ENCODE measurements at regions not wholly inside any gene's neighbourhood (a gene's known extent, or its start where the extent isn't known, plus 50 kb on each side); places are given as distances from the start of the nearest gene placed in this dataset.

- TF ChIP-seq SIN3A (IDR thresholded peaks at IDR 0.05; ENCODE audit: borderline replicate concordance, insufficient read depth, low read length): no peak
- TF ChIP-seq TAF1 (IDR thresholded peaks at IDR 0.05; ENCODE audit: borderline replicate concordance, insufficient read depth, low read length): no peak
- no peak for TF ChIP-seq REST (IDR thresholded peaks at IDR 0.05; ENCODE audit: insufficient read depth in 1 of 2, low read depth in 2 of 2, low read length in 2 of 2)
- TF ChIP-seq FOXP2 (optimal IDR thresholded peaks at IDR 0.05; ENCODE audit: borderline replicate concordance, extremely low read depth, extremely low read length, insufficient read depth): no peak
- no peak for TF ChIP-seq POLR2AphosphoS5 (IDR thresholded peaks at IDR 0.05; ENCODE audit: low read depth, low read length)
These were observed 933.4 kb downstream of the NLGN4Y start for GRCh38 chrY:15457682-15458081.

DNA sequence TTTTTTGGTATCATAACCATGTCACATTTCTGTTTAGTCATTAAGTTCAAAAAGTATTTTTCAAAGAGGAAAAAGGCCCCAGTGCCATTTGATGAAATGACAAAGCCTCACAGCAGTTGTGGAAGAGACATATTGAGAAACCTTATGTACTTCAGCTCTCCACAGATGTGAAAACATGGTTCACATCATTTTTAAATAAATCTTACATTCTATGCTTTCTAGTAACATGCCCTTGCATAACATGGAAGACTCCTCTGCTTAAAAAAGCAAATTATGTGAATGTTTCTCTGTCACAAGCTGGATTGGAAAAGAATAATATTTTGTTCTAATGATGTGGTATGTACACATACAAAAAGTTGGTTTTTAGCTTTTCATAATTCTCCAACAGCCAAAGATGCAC lies 934.1 kb downstream of the NLGN4Y start:
- TF ChIP-seq SIN3A (IDR thresholded peaks at IDR 0.05; ENCODE audit: borderline replicate concordance, insufficient read depth, low read length) (no peak), FOXP2 (optimal IDR thresholded peaks at IDR 0.05; ENCODE audit: borderline replicate concordance, extremely low read depth, extremely low read length, insufficient read depth) (no peak)

GRCh38 chrY:15465880-15466279 lies 941.6 kb downstream of the NLGN4Y start:
- TF ChIP-seq POLR2AphosphoS5 (IDR thresholded peaks at IDR 0.05; ENCODE audit: low read depth, low read length): no peak
- TF ChIP-seq REST (IDR thresholded peaks at IDR 0.05; ENCODE audit: insufficient read depth in 1 of 2, low read depth in 2 of 2, low read length in 2 of 2): no peak
- no peak for TF ChIP-seq FOXP2 (optimal IDR thresholded peaks at IDR 0.05; ENCODE audit: borderline replicate concordance, extremely low read depth, extremely low read length, insufficient read depth)
- no peak for TF ChIP-seq SIN3A (IDR thresholded peaks at IDR 0.05; ENCODE audit: borderline replicate concordance, insufficient read depth, low read length)
- no peak for TF ChIP-seq TAF1 (IDR thresholded peaks at IDR 0.05; ENCODE audit: borderline replicate concordance, insufficient read depth, low read length)

- TF ChIP-seq FOXP2 (optimal IDR thresholded peaks at IDR 0.05; ENCODE audit: borderline replicate concordance, extremely low read depth, extremely low read length, insufficient read depth) (no peak), TAF1 (IDR thresholded peaks at IDR 0.05; ENCODE audit: borderline replicate concordance, insufficient read depth, low read length) (no peak), SIN3A (IDR thresholded peaks at IDR 0.05; ENCODE audit: borderline replicate concordance, insufficient read depth, low read length) (no peak), POLR2AphosphoS5 (IDR thresholded peaks at IDR 0.05; ENCODE audit: low read depth, low read length) (no peak), REST (IDR thresholded peaks at IDR 0.05; ENCODE audit: insufficient read depth in 1 of 2, low read depth in 2 of 2, low read length in 2 of 2) (no peak)
These were observed 942.6 kb downstream of the NLGN4Y start for GRCh38 chrY:15466891-15467290.

- no peak for TF ChIP-seq REST (IDR thresholded peaks at IDR 0.05; ENCODE audit: insufficient read depth in 1 of 2, low read depth in 2 of 2, low read length in 2 of 2)
- no peak for TF ChIP-seq POLR2AphosphoS5 (IDR thresholded peaks at IDR 0.05; ENCODE audit: low read depth, low read length)
- no peak for TF ChIP-seq FOXP2 (optimal IDR thresholded peaks at IDR 0.05; ENCODE audit: borderline replicate concordance, extremely low read depth, extremely low read length, insufficient read depth)
- no peak for TF ChIP-seq SIN3A (IDR thresholded peaks at IDR 0.05; ENCODE audit: borderline replicate concordance, insufficient read depth, low read length)
- TF ChIP-seq TAF1 (IDR thresholded peaks at IDR 0.05; ENCODE audit: borderline replicate concordance, insufficient read depth, low read length): no peak
These were observed 943.8 kb downstream of the NLGN4Y start for GRCh38 chrY:15468091-15468490.

All from PFSK-1 (cell line).